HEK293 (cell line): ENCODE measurements at regions not wholly inside any gene's neighbourhood (a gene's known extent, or its start where the extent isn't known, plus 50 kb on each side); places are given as distances from the start of the nearest gene placed in this dataset.
A peak's percentile ranks its signal among the peaks of the same experiment; 100 is the strongest.

Experiments used
- CTCF ChIA-PET: fragments of 350-600 bp; formaldehyde crosslinking; extraction: SDS; loops from one replicate; lab custom pipeline; 2021; ENCODE audit warnings: antibody characterized with exemption; lab: Yijun Ruan, JAX
- POLR2A ChIA-PET: fragments of 300-600 bp; formaldehyde crosslinking; extraction: SDS; loops from one replicate; lab custom pipeline; 2020; ENCODE audit warnings: antibody characterized with exemption, inconsistent platforms; lab: Yijun Ruan, JAX
- H3K27ac ChIP-seq: fragments of 200-500 bp; sonication (Bioruptor generic); 2 replicates; pipeline ENCODE4 v1.5.1; 2014; ENCODE audit warnings: low read depth, low read length, control low read depth, inconsistent platforms; ENCODE audit errors: extremely low read depth
- H3K36me3 ChIP-seq, 2 experiments: fragments of 200-500 bp in 1 of 2; sonication (Bioruptor generic) in 1 of 2; 1 replicate in 1 of 2; 2 replicates in 1 of 2; pipeline ENCODE4 v1.5.1; 2014 to 2017; ENCODE audit warnings: inconsistent platforms in 2 of 2, low read length in 2 of 2; ENCODE audit not compliant: control insufficient read depth in 2 of 2, insufficient read depth in 1 of 2
- H3K4me1 ChIP-seq: fragments of 200-500 bp; sonication (Bioruptor generic); 2 replicates; pipeline ENCODE4 v1.5.1; 2014; ENCODE audit warnings: mild to moderate bottlenecking, low read length, inconsistent platforms; ENCODE audit not compliant: control insufficient read depth, insufficient read depth
- H3K4me3 ChIP-seq: 2 replicates; pipeline ENCODE4 v1.5.1; 2011; ENCODE audit warnings: low read depth, mild to moderate bottlenecking, control low read depth, low read length, moderate library complexity
- H3K9me3 ChIP-seq: fragments of 200-500 bp; sonication (Bioruptor generic); 2 replicates; pipeline ENCODE4 v1.5.1; 2014; ENCODE audit warnings: low read depth, low read length, inconsistent platforms; ENCODE audit not compliant: control insufficient read depth, insufficient read depth
- AEBP2 ChIP-seq: fragments of 450-650 bp; formaldehyde crosslinking; IDR thresholded peaks from 2 replicates; pipeline ENCODE4 v1.5.1; 2016; ENCODE audit warnings: missing biosample characterization, missing genetic modification characterization, borderline replicate concordance
- ELK4 ChIP-seq: IDR thresholded peaks from 2 replicates; pipeline ENCODE4 v1.6.1; 2011; ENCODE audit warnings: mild to moderate bottlenecking, low read depth, low read length, borderline replicate concordance
- FEZF1 ChIP-seq: fragments of 450-650 bp; formaldehyde crosslinking; IDR thresholded peaks from 2 replicates; pipeline ENCODE4 v1.5.1; 2016; ENCODE audit warnings: missing biosample characterization, missing genetic modification characterization
- GLI2 ChIP-seq: fragments of 450-650 bp; formaldehyde crosslinking; IDR thresholded peaks from 2 replicates; pipeline ENCODE4; 2017; ENCODE audit warnings: missing biosample characterization, missing genetic modification characterization, low read depth, borderline replicate concordance
- KLF10 ChIP-seq: fragments of 450-650 bp; IDR thresholded peaks from 2 replicates; pipeline ENCODE4 v1.5.1; 2018; ENCODE audit warnings: missing biosample characterization, mild to moderate bottlenecking, missing genetic modification characterization
- ZBTB20 ChIP-seq: fragments of 450-650 bp; formaldehyde crosslinking; IDR thresholded peaks from 2 replicates; pipeline ENCODE4 v1.5.1; 2016; ENCODE audit warnings: missing biosample characterization, missing genetic modification characterization
- ZBTB21 ChIP-seq: fragments of 450-650 bp; formaldehyde crosslinking; IDR thresholded peaks from 2 replicates; pipeline ENCODE4 v1.5.1; 2017; ENCODE audit warnings: missing biosample characterization, missing genetic modification characterization
- ZBTB7A ChIP-seq: fragments of 450-650 bp; formaldehyde crosslinking; IDR thresholded peaks from 2 replicates; pipeline ENCODE4 v1.5.1; 2016; ENCODE audit warnings: low read depth, missing biosample characterization, missing genetic modification characterization
- ZNF157 ChIP-seq: fragments of 450-650 bp; formaldehyde crosslinking; IDR thresholded peaks from 2 replicates; pipeline ENCODE4 v1.5.1; 2016; ENCODE audit warnings: missing biosample characterization, missing genetic modification characterization
- ZNF488 ChIP-seq: fragments of 450-650 bp; formaldehyde crosslinking; IDR thresholded peaks from 2 replicates; pipeline ENCODE4 v1.5.1; 2016; ENCODE audit warnings: missing biosample characterization, missing genetic modification characterization
- ZNF513 ChIP-seq: fragments of 450-650 bp; IDR thresholded peaks from 2 replicates; pipeline ENCODE4 v1.5.1; 2018; ENCODE audit warnings: missing biosample characterization, missing genetic modification characterization
- ZNF580 ChIP-seq: fragments of 450-650 bp; formaldehyde crosslinking; IDR thresholded peaks from 2 replicates; pipeline ENCODE4 v1.5.1; 2016; ENCODE audit warnings: missing biosample characterization, missing genetic modification characterization
- ZNF621 ChIP-seq: fragments of 450-650 bp; formaldehyde crosslinking; IDR thresholded peaks from 2 replicates; pipeline ENCODE4 v1.5.1; 2017; ENCODE audit warnings: missing biosample characterization, missing genetic modification characterization
- ZNF677 ChIP-seq: fragments of 450-650 bp; IDR thresholded peaks from 2 replicates; pipeline ENCODE4 v1.5.0; 2018; ENCODE audit warnings: missing biosample characterization, mild to moderate bottlenecking, missing genetic modification characterization, moderate library complexity
- ZNF747 ChIP-seq: fragments of 450-650 bp; formaldehyde crosslinking; IDR thresholded peaks from 2 replicates; pipeline ENCODE4 v1.5.1; 2016; ENCODE audit warnings: missing biosample characterization, missing genetic modification characterization
- ZNF792 ChIP-seq: fragments of 450-650 bp; formaldehyde crosslinking; IDR thresholded peaks from 2 replicates; pipeline ENCODE4 v1.5.1; 2016; ENCODE audit warnings: missing biosample characterization, missing genetic modification characterization

GRCh38 chr3:117853923-117854668 lies 1144.5 kb downstream of the TUSC7 start (continued):
- TF ChIP-seq ZNF513 (tag by site-specific recombination) (no peak), ZBTB7A (tag by site-specific recombination) (no peak), AEBP2 (tag by site-specific recombination) (no peak), ZBTB21 (tag by site-specific recombination) (0 out of 2 replicates have a peak, but pooled peaks have one; percentile 48), FEZF1 (tag by site-specific recombination) (peak; percentile 48; the same call in 1 of the 2 replicates), ZNF157 (tag by site-specific recombination) (no peak), ZNF792 (tag by site-specific recombination) (no peak)

- TF ChIP-seq ZBTB20 (tag by site-specific recombination), result no peak
- no peak for TF ChIP-seq GLI2
- TF ChIP-seq FEZF1 (tag by site-specific recombination), result peak; percentile 70
- TF ChIP-seq ZNF488, result no peak
- no peak for TF ChIP-seq ZNF621
- TF ChIP-seq ZNF580 (tag by site-specific recombination), result peak; percentile 78
- no peak for TF ChIP-seq KLF10
- TF ChIP-seq ZNF747 (tag by site-specific recombination), result no peak
- TF ChIP-seq ZNF677 (tag by site-specific recombination), result no peak
- H3K27ac ChIP-seq, result no peak overlapping the region
- no peaks in the 10 kb centered on the region for H3K9me3 ChIP-seq
- H3K36me3 ChIP-seq, result no peaks in the 10 kb centered on the region
- H3K4me1 ChIP-seq, result peaks cover 8% of the 10 kb centered on the region; the same call in 1 of the 2 replicates
- no peak overlapping the region for H3K4me3 ChIP-seq
- ChIA-PET POLR2A (no interaction called here), CTCF (interaction anchor here (0.6 kb wide), 1 partner anchor 18 kb away, joined by 3 read pairs; no protein-coding TSS in a partner anchor)
Measured at GRCh38 chr3:117856354-117856753, 1146.8 kb downstream of the TUSC7 start.

GRCh38 chr3:117863146-117863545 lies 1153.6 kb downstream of the TUSC7 start:
- Histone ChIP-seq H3K9me3 (no peaks in the 10 kb centered on the region), H3K27ac (no peak overlapping the region), H3K36me3 (no peaks in the 10 kb centered on the region), H3K4me3 (no peak overlapping the region), H3K4me1 (0 out of 2 replicates have a peak, but pooled peaks cover 3% of the 10 kb centered on the region)
- POLR2A ChIA-PET, result no interaction called here
- CTCF ChIA-PET, result no interaction called here
- TF ChIP-seq ELK4, result no peak
